GM23338 (cell line): ENCODE measurements at regions not wholly inside any gene's neighbourhood (a gene's known extent, or its start where the extent isn't known, plus 50 kb on each side); places are given as distances from the start of the nearest gene placed in this dataset.

Experiments
- ATAC-seq: fragments of 200-7000 bp; cut with Tn5 transposase; 3 replicates; pipeline ENCODE4 v1.9.1; 2020
- DNase-seq: peaks from one replicate; pipeline ENCODE4 v3.0.0-alpha.2; 2015; ENCODE audit warnings: low spot score
- H2AFZ ChIP-seq: fragments of 200-600 bp; sonication (generic); 2 replicates; pipeline ENCODE4 v1.8.0; 2016; ENCODE audit warnings: antibody characterized with exemption, mild to moderate bottlenecking, moderate library complexity
- H3F3A ChIP-seq: fragments of 200-600 bp; sonication (generic); replicated peaks from 2 replicates; pipeline ENCODE4 v1.8.0; 2017; ENCODE audit warnings: antibody characterized with exemption, mixed run types, low read depth
- H3K27ac ChIP-seq: fragments of 200-600 bp; sonication (generic); 2 replicates; pipeline ENCODE4 v1.6.1; 2016; ENCODE audit warnings: low read depth
- H3K27me3 ChIP-seq: fragments of 200-600 bp; sonication (generic); 2 replicates; pipeline ENCODE4 v1.8.0; 2016; ENCODE audit warnings: mild to moderate bottlenecking, mixed run types, moderate library complexity; ENCODE audit not compliant: insufficient read depth
- H3K36me3 ChIP-seq: fragments of 200-600 bp; sonication (generic); 2 replicates; pipeline ENCODE4 v1.8.0; 2016; ENCODE audit warnings: mild to moderate bottlenecking; ENCODE audit not compliant: insufficient read depth
- H3K4me1 ChIP-seq: fragments of 200-600 bp; sonication (generic); 2 replicates; pipeline ENCODE4 v1.8.0; 2016; ENCODE audit warnings: mild to moderate bottlenecking, moderate library complexity; ENCODE audit not compliant: insufficient read depth
- H3K4me2 ChIP-seq: fragments of 200-600 bp; sonication (generic); 2 replicates; pipeline ENCODE4 v1.7.1; 2017; ENCODE audit warnings: mixed run types
- H3K4me3 ChIP-seq: fragments of 200-600 bp; sonication (generic); 2 replicates; pipeline ENCODE4 v1.6.1; 2016; ENCODE audit warnings: mixed run types
- H3K79me2 ChIP-seq: fragments of 200-600 bp; sonication (generic); replicated peaks from 2 replicates; pipeline ENCODE4 v1.8.0; 2017; ENCODE audit warnings: mild to moderate bottlenecking; ENCODE audit not compliant: insufficient read depth
- H3K9me2 ChIP-seq: fragments of 200-600 bp; sonication (generic); 2 replicates; pipeline ENCODE4 v1.8.0; 2017; ENCODE audit not compliant: insufficient read depth
- H4K20me1 ChIP-seq: fragments of 200-600 bp; sonication (generic); replicated peaks from 2 replicates; pipeline ENCODE4 v1.8.0; 2017; ENCODE audit warnings: mild to moderate bottlenecking; ENCODE audit not compliant: insufficient read depth
- H3K27ac Mint-ChIP-seq: 2 replicates; pipeline ENCODE4 v1.8.0; 2020; ENCODE audit warnings: inconsistent platforms, mild to moderate bottlenecking, moderate library complexity, mixed read lengths
- H3K27me3 Mint-ChIP-seq: 3 replicates; pipeline ENCODE4 v1.8.0; 2022; ENCODE audit warnings: low read depth, mild to moderate bottlenecking, moderate library complexity, mixed read lengths, inconsistent platforms; ENCODE audit not compliant: insufficient read depth, poor library complexity
- H3K36me3 Mint-ChIP-seq: 3 replicates; pipeline ENCODE4 v1.8.0; 2021; ENCODE audit warnings: low read depth, mild to moderate bottlenecking, inconsistent platforms, moderate library complexity, mixed read lengths
- H3K4me1 Mint-ChIP-seq: 3 replicates; pipeline ENCODE4 v1.8.0; 2020; ENCODE audit warnings: mild to moderate bottlenecking, inconsistent platforms, mixed read lengths
- H3K4me3 Mint-ChIP-seq: 3 replicates; pipeline ENCODE4 v1.8.0; 2021; ENCODE audit warnings: moderate library complexity, mild to moderate bottlenecking, inconsistent platforms, mixed read lengths
- H3K9me3 Mint-ChIP-seq: 3 replicates; pipeline ENCODE4 v1.8.0; 2020; ENCODE audit warnings: moderate library complexity, mild to moderate bottlenecking, inconsistent platforms, mixed read lengths
- CREB1 ChIP-seq: fragments of 250-450 bp; sonication (Bioruptor Pico); IDR thresholded peaks from 2 replicates; pipeline ENCODE4 v1.5.0; 2020; ENCODE audit warnings: low read depth, mild to moderate bottlenecking, moderate library complexity
- EZH2 ChIP-seq: fragments of 200-600 bp; sonication (generic); IDR thresholded peaks from one replicate; pipeline ENCODE4 v1.8.0; 2017; ENCODE audit warnings: antibody characterized with exemption, mild to moderate bottlenecking, low read depth; ENCODE audit not compliant: unreplicated experiment
- EZH2phosphoT487 ChIP-seq: fragments of 200-600 bp; sonication (generic); IDR thresholded peaks from one replicate; pipeline ENCODE4 v1.8.1; 2018; ENCODE audit warnings: antibody characterized with exemption; ENCODE audit not compliant: unreplicated experiment
- JUNB ChIP-seq: IDR thresholded peaks from one replicate; pipeline ENCODE4 v1.6.1; 2016; ENCODE audit warnings: antibody characterized with exemption; ENCODE audit not compliant: unreplicated experiment
- NANOG ChIP-seq: IDR thresholded peaks from 2 replicates; pipeline ENCODE4 v1.6.1; 2016; ENCODE audit warnings: antibody characterized with exemption, borderline replicate concordance
- POLR2AphosphoS5 ChIP-seq: IDR thresholded peaks from 2 replicates; pipeline ENCODE4 v1.6.1; 2016; ENCODE audit warnings: antibody characterized with exemption, low read depth
- STAT1 ChIP-seq: IDR thresholded peaks from one replicate; pipeline ENCODE4 v1.6.1; 2016; ENCODE audit warnings: antibody characterized with exemption; ENCODE audit not compliant: unreplicated experiment
- ZNF114 ChIP-seq: fragments of 250-450 bp; sonication (Bioruptor Pico); IDR thresholded peaks from 2 replicates; pipeline ENCODE4 v1.5.0; 2020; ENCODE audit warnings: mild to moderate bottlenecking, moderate library complexity
- ZNF331 ChIP-seq: fragments of 250-450 bp; sonication (Bioruptor Pico); IDR thresholded peaks from 2 replicates; pipeline ENCODE4 v1.5.0; 2020; ENCODE audit warnings: low read depth, mild to moderate bottlenecking, moderate library complexity
- ZNF462 ChIP-seq: fragments of 250-450 bp; sonication (Bioruptor Pico); IDR thresholded peaks from 2 replicates; pipeline ENCODE4 v1.5.0; 2020; ENCODE audit warnings: mild to moderate bottlenecking, moderate library complexity
- TF ChIP-seq, protein P1 (sequence below): IDR thresholded peaks from 2 replicates; pipeline ENCODE4 v1.6.1; 2016; ENCODE audit warnings: antibody characterized with exemption
- TF ChIP-seq, protein P2 (sequence below): IDR thresholded peaks from one replicate; pipeline ENCODE4 v1.6.1; 2018; ENCODE audit warnings: antibody characterized with exemption; ENCODE audit not compliant: unreplicated experiment

DNA sequence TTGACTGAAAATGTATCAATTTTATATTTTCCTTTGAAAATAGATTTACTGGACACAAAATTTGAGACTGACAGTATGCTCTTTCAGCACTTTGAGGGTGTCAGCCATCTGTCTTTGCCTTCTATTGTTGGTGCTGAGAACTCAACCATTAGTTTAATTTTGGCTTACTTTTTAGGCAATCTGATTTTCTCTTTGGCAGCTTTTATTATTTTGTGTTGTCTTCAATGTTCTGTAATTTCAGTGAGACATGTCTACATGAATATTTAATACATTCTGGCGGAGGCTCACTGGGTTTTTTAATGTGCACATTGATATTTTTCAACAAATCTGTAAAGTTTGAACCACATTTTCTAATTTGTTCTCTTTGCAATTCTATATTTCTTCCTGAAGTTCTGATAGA is 648.6 kb downstream of the C6orf118 start:
- Histone ChIP-seq H3K4me2 (no peak overlapping the region), H2AFZ (no peak overlapping the region), H3K27me3 (no peaks in the 10 kb centered on the region), H3F3A (no peaks in the 10 kb centered on the region), H3K4me3 (no peak overlapping the region), H3K27ac (no peak overlapping the region), H3K9me2 (no peaks in the 10 kb centered on the region), H3K4me1 (0 out of 2 replicates have a peak, but pooled peaks cover 9% of the 10 kb centered on the region), H3K36me3 (no peaks in the 10 kb centered on the region), H4K20me1 (no peaks in the 10 kb centered on the region), H3K79me2 (no peaks in the 10 kb centered on the region)
- H3K27me3 Mint-ChIP-seq, result peaks cover 3% of the 10 kb centered on the region
- H3K36me3 Mint-ChIP-seq, result peaks cover 19% of the 10 kb centered on the region
- no peak overlapping the region for H3K27ac Mint-ChIP-seq
- no peak overlapping the region for H3K4me3 Mint-ChIP-seq
- DNase-seq (no peak), ATAC-seq (no peak)
- TF ChIP-seq, protein P1, sequence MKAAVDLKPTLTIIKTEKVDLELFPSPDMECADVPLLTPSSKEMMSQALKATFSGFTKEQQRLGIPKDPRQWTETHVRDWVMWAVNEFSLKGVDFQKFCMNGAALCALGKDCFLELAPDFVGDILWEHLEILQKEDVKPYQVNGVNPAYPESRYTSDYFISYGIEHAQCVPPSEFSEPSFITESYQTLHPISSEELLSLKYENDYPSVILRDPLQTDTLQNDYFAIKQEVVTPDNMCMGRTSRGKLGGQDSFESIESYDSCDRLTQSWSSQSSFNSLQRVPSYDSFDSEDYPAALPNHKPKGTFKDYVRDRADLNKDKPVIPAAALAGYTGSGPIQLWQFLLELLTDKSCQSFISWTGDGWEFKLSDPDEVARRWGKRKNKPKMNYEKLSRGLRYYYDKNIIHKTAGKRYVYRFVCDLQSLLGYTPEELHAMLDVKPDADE, result no peak
- no peak for TF ChIP-seq ZNF331
- TF ChIP-seq POLR2AphosphoS5, result no peak
- TF ChIP-seq NANOG, result no peak
- no peak for TF ChIP-seq EZH2
- TF ChIP-seq JUNB, result no peak
- no peak for TF ChIP-seq ZNF462
- TF ChIP-seq, protein P2, sequence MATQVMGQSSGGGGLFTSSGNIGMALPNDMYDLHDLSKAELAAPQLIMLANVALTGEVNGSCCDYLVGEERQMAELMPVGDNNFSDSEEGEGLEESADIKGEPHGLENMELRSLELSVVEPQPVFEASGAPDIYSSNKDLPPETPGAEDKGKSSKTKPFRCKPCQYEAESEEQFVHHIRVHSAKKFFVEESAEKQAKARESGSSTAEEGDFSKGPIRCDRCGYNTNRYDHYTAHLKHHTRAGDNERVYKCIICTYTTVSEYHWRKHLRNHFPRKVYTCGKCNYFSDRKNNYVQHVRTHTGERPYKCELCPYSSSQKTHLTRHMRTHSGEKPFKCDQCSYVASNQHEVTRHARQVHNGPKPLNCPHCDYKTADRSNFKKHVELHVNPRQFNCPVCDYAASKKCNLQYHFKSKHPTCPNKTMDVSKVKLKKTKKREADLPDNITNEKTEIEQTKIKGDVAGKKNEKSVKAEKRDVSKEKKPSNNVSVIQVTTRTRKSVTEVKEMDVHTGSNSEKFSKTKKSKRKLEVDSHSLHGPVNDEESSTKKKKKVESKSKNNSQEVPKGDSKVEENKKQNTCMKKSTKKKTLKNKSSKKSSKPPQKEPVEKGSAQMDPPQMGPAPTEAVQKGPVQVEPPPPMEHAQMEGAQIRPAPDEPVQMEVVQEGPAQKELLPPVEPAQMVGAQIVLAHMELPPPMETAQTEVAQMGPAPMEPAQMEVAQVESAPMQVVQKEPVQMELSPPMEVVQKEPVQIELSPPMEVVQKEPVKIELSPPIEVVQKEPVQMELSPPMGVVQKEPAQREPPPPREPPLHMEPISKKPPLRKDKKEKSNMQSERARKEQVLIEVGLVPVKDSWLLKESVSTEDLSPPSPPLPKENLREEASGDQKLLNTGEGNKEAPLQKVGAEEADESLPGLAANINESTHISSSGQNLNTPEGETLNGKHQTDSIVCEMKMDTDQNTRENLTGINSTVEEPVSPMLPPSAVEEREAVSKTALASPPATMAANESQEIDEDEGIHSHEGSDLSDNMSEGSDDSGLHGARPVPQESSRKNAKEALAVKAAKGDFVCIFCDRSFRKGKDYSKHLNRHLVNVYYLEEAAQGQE, result no peak
- TF ChIP-seq EZH2phosphoT487, result no peak
- no peak for TF ChIP-seq STAT1
- no peak for TF ChIP-seq CREB1 (CRISPR knock-in tag)
- TF ChIP-seq ZNF114 (CRISPR knock-in tag), result no peak
- peaks cover 17% of the 10 kb centered on the region for H3K9me3 Mint-ChIP-seq
- peaks cover 6% of the 10 kb centered on the region for H3K4me1 Mint-ChIP-seq
